ENCODE measurements at regions not wholly inside any gene's neighbourhood (a gene's known extent, or its start where the extent isn't known, plus 50 kb on each side); places are given as distances from the start of the nearest gene placed in this dataset.

- no peak overlapping the region for H3K4me2 ChIP-seq (ENCODE audit: low read length)
- DNase-seq (ENCODE audit: low read depth, low spot score): no peak
Observed at GRCh38 chr9:15079989-15080388, 169.8 kb upstream of the FREM1 start.

DNA sequence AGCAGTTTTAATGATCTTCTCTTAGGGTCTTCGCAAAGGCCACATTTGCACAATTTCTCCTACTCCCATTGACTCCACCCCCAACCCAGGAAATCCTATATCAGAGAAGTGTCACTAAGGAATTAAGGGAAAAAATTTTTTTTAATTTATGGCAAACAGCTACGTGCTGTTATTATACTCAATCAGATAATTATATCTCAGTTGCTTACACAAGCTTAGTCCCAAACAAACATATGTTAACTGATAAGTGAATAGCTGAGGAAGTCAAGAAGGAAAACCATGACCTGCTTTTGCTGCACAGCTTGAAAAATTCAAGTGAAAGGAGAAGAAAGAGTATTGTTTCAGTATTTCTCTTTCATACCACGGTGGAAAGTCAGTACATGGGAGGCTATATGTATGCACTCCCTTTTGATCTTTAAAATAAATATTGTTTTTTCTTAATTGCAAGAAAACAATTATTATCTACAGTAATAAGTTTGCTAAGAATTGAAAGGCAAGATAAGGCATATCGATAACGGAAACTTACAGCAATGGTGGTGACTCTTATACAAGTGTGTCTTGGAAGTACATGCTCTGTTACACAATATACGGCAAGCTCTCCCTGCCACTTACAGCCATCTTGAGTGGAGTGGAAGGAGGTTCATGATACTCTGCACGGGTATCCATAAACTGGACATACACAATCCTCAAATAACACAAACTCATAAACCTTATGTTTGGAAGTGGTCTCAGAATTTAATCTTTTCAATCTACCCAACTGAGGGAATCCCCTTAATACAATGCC is 167.9 kb upstream of the FREM1 start:
- TF ChIP-seq ZFX (IDR thresholded peaks at IDR 0.05) (no peak), RAD21 (IDR thresholded peaks at IDR 0.05; ENCODE audit: low read depth) (no peak)
- H3K4me2 ChIP-seq (ENCODE audit: low read length): no peak overlapping the region
- H2AFZ ChIP-seq (ENCODE audit: low read depth, low read length, poor library complexity, severe bottlenecking): no peak overlapping the region
- no peaks in the 10 kb centered on the region for H3K36me3 ChIP-seq (ENCODE audit: control insufficient read depth in 1 of 2, insufficient read depth in 2 of 2, low read length in 2 of 2)
- peaks cover 26% of the 10 kb centered on the region for H3K27me3 ChIP-seq (ENCODE audit: insufficient read depth, low read length)
- no peaks in the 10 kb centered on the region for H3K9me2 ChIP-seq (ENCODE audit: insufficient read depth)
- no peak overlapping the region for H3K27ac ChIP-seq (ENCODE audit: low read depth, low read length)
- H3K4me3 ChIP-seq (replicated peaks in 1 of 2; ENCODE audit: low read depth in 1 of 2, low read length in 2 of 2): no peak overlapping the region
- H3K9me3 ChIP-seq (ENCODE audit: control insufficient read depth in 1 of 2, insufficient read depth in 1 of 2, low read depth in 1 of 2, low read length in 2 of 2): 0 out of 4 replicates have a peak, but pooled peaks cover 0 to 3% of the 10 kb centered on the region in 2 experiments
- BruUV-seq (replicated peaks): no TSS peak
- ATAC-seq (no peak), DNase-seq (ENCODE audit: low read depth, low spot score) (no peak)
- no peaks in the 10 kb centered on the region for H3K79me2 ChIP-seq (ENCODE audit: insufficient read depth, low read length)
- CTCF ChIA-PET: interaction anchor here (0.9 kb wide), 1 partner anchor 65 kb away, joined by 3 read pairs; no protein-coding TSS in a partner anchor
- H3K9ac ChIP-seq (ENCODE audit: low read length): no peak overlapping the region
- no peaks in the 10 kb centered on the region for H3K4me1 ChIP-seq (ENCODE audit: control insufficient read depth in 1 of 2, insufficient read depth in 2 of 2, low read length in 2 of 2)
- POLR2A ChIA-PET: no interaction called here
- intact Hi-C loops (cut with micrococcal nuclease): no loop called here
- RAD21 ChIA-PET (ENCODE audit: low non-redundant PET in 1 of 2, low total read pairs in 2 of 2, uncharacterized antibody in 2 of 2, unreplicated experiment in 2 of 2): no interaction called here
- no peaks in the 10 kb centered on the region for H4K20me1 ChIP-seq (ENCODE audit: insufficient read depth)

More at GRCh38 chr9:15079989-15080388, 169.8 kb upstream of the FREM1 start:
- Histone ChIP-seq H4K20me1 (ENCODE audit: insufficient read depth) (no peaks in the 10 kb centered on the region), H3K79me2 (ENCODE audit: insufficient read depth, low read length) (no peaks in the 10 kb centered on the region), H3K9ac (ENCODE audit: low read length) (no peak overlapping the region), H3K36me3 (ENCODE audit: control insufficient read depth in 1 of 2, insufficient read depth in 2 of 2, low read length in 2 of 2) (no peaks in the 10 kb centered on the region), H2AFZ (ENCODE audit: low read depth, low read length, poor library complexity, severe bottlenecking) (no peak overlapping the region), H3K4me3 (replicated peaks in 1 of 2; ENCODE audit: low read depth in 1 of 2, low read length in 2 of 2) (no peak overlapping the region), H3K27ac (ENCODE audit: low read depth, low read length) (no peak overlapping the region), H3K9me2 (ENCODE audit: insufficient read depth) (no peaks in the 10 kb centered on the region), H3K27me3 (ENCODE audit: insufficient read depth, low read length) (peaks cover 15% of the 10 kb centered on the region), H3K4me1 (ENCODE audit: control insufficient read depth in 1 of 2, insufficient read depth in 2 of 2, low read length in 2 of 2) (no peaks in the 10 kb centered on the region), H3K9me3 (ENCODE audit: control insufficient read depth in 1 of 2, insufficient read depth in 1 of 2, low read depth in 1 of 2, low read length in 2 of 2) (0 out of 4 replicates have a peak, but pooled peaks cover 0 to 3% of the 10 kb centered on the region in 2 experiments)
- RAD21 ChIA-PET (ENCODE audit: low non-redundant PET in 1 of 2, low total read pairs in 2 of 2, uncharacterized antibody in 2 of 2, unreplicated experiment in 2 of 2): no interaction called here
- no peak for ATAC-seq
- no TSS peak for BruUV-seq (replicated peaks)
- intact Hi-C loops (cut with micrococcal nuclease): no loop called here
- POLR2A ChIA-PET: no interaction called here
- CTCF ChIA-PET: no interaction called here
- TF ChIP-seq MAX (IDR thresholded peaks at IDR 0.05) (no peak), YY1 (IDR thresholded peaks at IDR 0.05; ENCODE audit: extremely low read depth, insufficient replicate concordance, low read depth, low read length) (no peak), EZH2 (IDR thresholded peaks at IDR 0.05) (no peak)

Measured in HCT116 (cell line).